H9 (cell line): ENCODE measurements at regions not wholly inside any gene's neighbourhood (a gene's known extent, or its start where the extent isn't known, plus 50 kb on each side); places are given as distances from the start of the nearest gene placed in this dataset.

Experiments used
- DNase-seq: peaks from one replicate; pipeline ENCODE4 v3.0.0-alpha.2; 2017
- H2AFZ ChIP-seq: one replicate; pipeline ENCODE4 v1.6.1; 2013; ENCODE audit warnings: mild to moderate bottlenecking, low read length, control low read depth, moderate library complexity
- H2AK5ac ChIP-seq: 2 replicates; pipeline ENCODE4 v1.6.1; 2013; ENCODE audit warnings: low read length, control low read depth, mixed read lengths; ENCODE audit not compliant: insufficient read length
- H2BK120ac ChIP-seq: one replicate; pipeline ENCODE4 v1.6.1; 2013; ENCODE audit warnings: low read depth, mild to moderate bottlenecking, low read length, control low read depth, inconsistent platforms; ENCODE audit not compliant: poor library complexity, severe bottlenecking
- H2BK12ac ChIP-seq: 2 replicates; pipeline ENCODE4 v1.6.1; 2013; ENCODE audit warnings: low read length, control low read depth, mixed read lengths, low read depth; ENCODE audit not compliant: insufficient read length
- H2BK15ac ChIP-seq: 2 replicates; pipeline ENCODE4 v1.6.1; 2013; ENCODE audit warnings: low read depth, low read length, control low read depth
- H2BK20ac ChIP-seq: one replicate; pipeline ENCODE4 v1.6.1; 2013; ENCODE audit warnings: low read depth, mild to moderate bottlenecking, low read length, control low read depth, inconsistent platforms; ENCODE audit not compliant: poor library complexity, severe bottlenecking
- H2BK5ac ChIP-seq: 2 replicates; pipeline ENCODE4 v1.6.1; 2013; ENCODE audit warnings: low read length, control low read depth, mixed read lengths; ENCODE audit not compliant: insufficient read length
- H3K14ac ChIP-seq: 2 replicates; pipeline ENCODE4 v1.6.1; 2013; ENCODE audit warnings: low read length, control low read depth; ENCODE audit not compliant: insufficient read depth
- H3K18ac ChIP-seq: 2 replicates; pipeline ENCODE4 v1.6.1; 2013; ENCODE audit warnings: low read depth, mild to moderate bottlenecking, mixed read lengths, low read length, control low read depth; ENCODE audit not compliant: insufficient read length
- H3K23ac ChIP-seq: 2 replicates; pipeline ENCODE4 v1.6.1; 2013; ENCODE audit warnings: low read length, control low read depth, mixed read lengths, low read depth; ENCODE audit not compliant: insufficient read length
- H3K23me2 ChIP-seq: 2 replicates; pipeline ENCODE4 v1.6.1; 2013; ENCODE audit warnings: low read depth, mild to moderate bottlenecking, mixed read lengths, low read length, control low read depth; ENCODE audit not compliant: insufficient read length, poor library complexity, severe bottlenecking
- H3K27ac ChIP-seq: 2 replicates; pipeline ENCODE4 v1.5.1; 2013; ENCODE audit warnings: low read length, control low read depth, mixed read lengths, low read depth; ENCODE audit not compliant: insufficient read length
- H3K27me3 ChIP-seq: 2 replicates; pipeline ENCODE4 v1.6.1; 2013; ENCODE audit warnings: low read length, control low read depth, inconsistent platforms; ENCODE audit not compliant: insufficient read depth
- H3K4ac ChIP-seq: 2 replicates; pipeline ENCODE4 v1.6.1; 2013; ENCODE audit warnings: low read depth, mild to moderate bottlenecking, control low read depth, inconsistent platforms, low read length, moderate library complexity
- H3K4me1 ChIP-seq: 2 replicates; pipeline ENCODE4 v1.6.1; 2013; ENCODE audit warnings: low read length, control low read depth, inconsistent platforms; ENCODE audit not compliant: insufficient read depth
- H3K4me2 ChIP-seq: 2 replicates; pipeline ENCODE4 v1.6.1; 2013; ENCODE audit warnings: low read length, control low read depth, mixed read lengths; ENCODE audit not compliant: insufficient read length, insufficient read depth
- H3K56ac ChIP-seq: 2 replicates; pipeline ENCODE4 v1.6.1; 2013; ENCODE audit warnings: low read depth, mild to moderate bottlenecking, mixed read lengths, low read length, control low read depth; ENCODE audit not compliant: insufficient read length
- H3K79me1 ChIP-seq: 2 replicates; pipeline ENCODE4 v1.6.1; 2013; ENCODE audit warnings: low read depth, mild to moderate bottlenecking, moderate library complexity, low read length, control low read depth, inconsistent platforms; ENCODE audit not compliant: insufficient read depth, poor library complexity, severe bottlenecking
- H3K79me2 ChIP-seq: 2 replicates; pipeline ENCODE4 v1.6.1; 2013; ENCODE audit warnings: low read length, control low read depth, inconsistent platforms; ENCODE audit not compliant: insufficient read depth
- H3K9ac ChIP-seq: 2 replicates; pipeline ENCODE4 v1.6.1; 2013; ENCODE audit warnings: low read length, control low read depth, mixed read lengths; ENCODE audit not compliant: insufficient read length; ENCODE audit errors: extremely low read depth
- H3K9me3 ChIP-seq: one replicate; pipeline ENCODE4 v1.6.1; 2013; ENCODE audit warnings: low read depth, low read length, inconsistent platforms; ENCODE audit not compliant: control insufficient read depth
- H3T11ph ChIP-seq: one replicate; pipeline ENCODE4 v1.6.1; 2013; ENCODE audit warnings: mild to moderate bottlenecking, low read length, control low read depth, inconsistent platforms
- H4K20me1 ChIP-seq: one replicate; pipeline ENCODE4 v1.6.1; 2013; ENCODE audit not compliant: control insufficient read depth, insufficient read length, insufficient read depth
- H4K5ac ChIP-seq: 2 replicates; pipeline ENCODE4 v1.6.1; 2013; ENCODE audit warnings: low read depth, mild to moderate bottlenecking, mixed read lengths, low read length, control low read depth; ENCODE audit not compliant: insufficient read length
- H4K8ac ChIP-seq: replicated peaks from 2 replicates; pipeline ENCODE4 v1.6.1; 2013; ENCODE audit warnings: low read length, control low read depth, mixed read lengths, low read depth; ENCODE audit not compliant: insufficient read length
- H4K91ac ChIP-seq: 2 replicates; pipeline ENCODE4 v1.6.1; 2013; ENCODE audit warnings: low read depth, mild to moderate bottlenecking, moderate library complexity, mixed read lengths, low read length, control low read depth; ENCODE audit not compliant: insufficient read length
- H3K27ac Mint-ChIP-seq, 3 experiments: 2 replicates in 2 of 3; 3 replicates in 1 of 3; pipeline ENCODE4 v1.8.0; 2020 to 2021; ENCODE audit warnings: mixed read lengths in 3 of 3, mild to moderate bottlenecking in 1 of 3, moderate library complexity in 1 of 3
- H3K27me3 Mint-ChIP-seq: 2 replicates; pipeline ENCODE4 v1.8.0; 2021; ENCODE audit warnings: low read depth, mild to moderate bottlenecking, moderate library complexity, mixed read lengths
- H3K36me3 Mint-ChIP-seq, 3 experiments: 2 replicates in 2 of 3; 3 replicates in 1 of 3; pipeline ENCODE4 v1.8.0; 2020 to 2021; ENCODE audit warnings: low read depth in 3 of 3, mixed read lengths in 3 of 3; ENCODE audit not compliant: insufficient read depth in 1 of 3
- H3K4me1 Mint-ChIP-seq, 2 experiments: 2 replicates each; pipeline ENCODE4 v1.8.0; 2020; ENCODE audit warnings: mixed read lengths in 2 of 2
- H3K4me3 Mint-ChIP-seq, 2 experiments: 2 replicates in 1 of 2; 3 replicates in 1 of 2; pipeline ENCODE4 v1.8.0; 2020 to 2021; ENCODE audit warnings: mild to moderate bottlenecking in 2 of 2, mixed read lengths in 2 of 2, moderate library complexity in 1 of 2
- H3K9me3 Mint-ChIP-seq, 2 experiments: 2 replicates in 1 of 2; 3 replicates in 1 of 2; pipeline ENCODE4 v1.8.0; 2020; ENCODE audit warnings: mild to moderate bottlenecking in 2 of 2, mixed read lengths in 2 of 2, moderate library complexity in 1 of 2
- CTCF ChIP-seq: fragments of 200-600 bp; sonication (generic); conservative IDR thresholded peaks from 3 replicates; pipeline ENCODE4 v1.8.0; 2021; ENCODE audit warnings: antibody characterized with exemption, mild to moderate bottlenecking
- WGBS: extraction: QIAGEN DNeasy Blood & Tissue Kit; methylation state at CpG from one replicate; pipeline ENCODE4 v1.1.7; 2013; ENCODE audit warnings: missing lambda C conversion rate, low lambda C conversion rate, mixed read lengths; ENCODE audit not compliant: insufficient read length; ENCODE audit errors: extremely low coverage; 5-methylcytosine and 5-hydroxymethylcytosine counted together

DNA sequence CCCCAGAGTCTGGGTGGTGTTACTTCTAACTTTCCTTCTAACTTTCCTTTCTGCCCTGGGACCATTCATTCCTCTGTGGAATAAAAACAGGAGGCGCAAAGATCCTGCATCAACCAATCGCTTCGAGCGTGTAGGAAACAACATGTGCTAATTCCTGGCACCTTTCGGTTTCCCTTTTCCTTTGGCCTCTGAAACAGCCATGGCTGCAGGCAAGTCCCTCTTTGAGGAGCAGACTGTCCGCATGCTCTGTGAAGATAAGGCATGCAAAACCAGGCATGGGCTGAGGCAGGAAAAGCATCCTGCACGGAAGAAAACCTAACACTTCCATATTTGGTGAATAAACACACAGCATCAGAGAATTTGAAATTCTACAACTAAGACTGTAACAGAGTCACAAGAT lies 128.3 kb downstream of the HSD17B3 start:
- no peak overlapping the region for H3K14ac ChIP-seq
- H3K27ac Mint-ChIP-seq: no peak overlapping the region
- H2BK20ac ChIP-seq: no peak overlapping the region
- no peak overlapping the region for H3K56ac ChIP-seq
- H3K4me1 ChIP-seq: no peaks in the 10 kb centered on the region; the same call in 1 of the 2 replicates
- H4K8ac ChIP-seq: no peak overlapping the region
- H4K5ac ChIP-seq: no peak overlapping the region
- H2BK15ac ChIP-seq: no peak overlapping the region
- no peak overlapping the region for H2BK120ac ChIP-seq
- no peak overlapping the region for H4K91ac ChIP-seq
- no peaks in the 10 kb centered on the region for H3K79me1 ChIP-seq
- no peak overlapping the region for H3K4me3 Mint-ChIP-seq
- no peaks in the 10 kb centered on the region for H3K9me3 Mint-ChIP-seq
- WGBS: no CpG with 5 or more reads among the region's 7 CpGs
- H3K23me2 ChIP-seq: no peaks in the 10 kb centered on the region
- H3K18ac ChIP-seq: no peak overlapping the region
- no peak overlapping the region for H3K27ac ChIP-seq
- no peak overlapping the region for H3K4me2 ChIP-seq
- H2AK5ac ChIP-seq: no peak overlapping the region
- TF ChIP-seq CTCF: no peak
- H2AFZ ChIP-seq: no peak overlapping the region
- H3K79me2 ChIP-seq: no peaks in the 10 kb centered on the region
- H3K27me3 ChIP-seq: no peaks in the 10 kb centered on the region
- H3K9ac ChIP-seq: no peak overlapping the region
- no peak overlapping the region for H3K23ac ChIP-seq
- no peaks in the 10 kb centered on the region for H3K9me3 ChIP-seq
- no peak overlapping the region for H2BK5ac ChIP-seq
- no peaks in the 10 kb centered on the region for H4K20me1 ChIP-seq
- peaks cover 20 to 29% of the 10 kb centered on the region in 2 experiments; a peak in 3 of 4 replicates for H3K4me1 Mint-ChIP-seq
- H3K36me3 Mint-ChIP-seq: no peaks in the 10 kb centered on the region
- H3T11ph ChIP-seq: no peak overlapping the region
- no peak overlapping the region for H2BK12ac ChIP-seq
- no peak overlapping the region for H3K4ac ChIP-seq
- DNase-seq: no peak
- peaks cover 10% of the 10 kb centered on the region for H3K27me3 Mint-ChIP-seq
